GM19395 (cell line): ENCODE measurements at regions not wholly inside any gene's neighbourhood (a gene's known extent, or its start where the extent isn't known, plus 50 kb on each side); places are given as distances from the start of the nearest gene placed in this dataset.

Experiments
- ATAC-seq: cut with Tn5 transposase; IDR thresholded peaks from one replicate; pipeline ENCODE4 v1.9.1; 2021; ENCODE audit warnings: mild to moderate bottlenecking, moderate library complexity; ENCODE audit not compliant: unreplicated experiment

DNA sequence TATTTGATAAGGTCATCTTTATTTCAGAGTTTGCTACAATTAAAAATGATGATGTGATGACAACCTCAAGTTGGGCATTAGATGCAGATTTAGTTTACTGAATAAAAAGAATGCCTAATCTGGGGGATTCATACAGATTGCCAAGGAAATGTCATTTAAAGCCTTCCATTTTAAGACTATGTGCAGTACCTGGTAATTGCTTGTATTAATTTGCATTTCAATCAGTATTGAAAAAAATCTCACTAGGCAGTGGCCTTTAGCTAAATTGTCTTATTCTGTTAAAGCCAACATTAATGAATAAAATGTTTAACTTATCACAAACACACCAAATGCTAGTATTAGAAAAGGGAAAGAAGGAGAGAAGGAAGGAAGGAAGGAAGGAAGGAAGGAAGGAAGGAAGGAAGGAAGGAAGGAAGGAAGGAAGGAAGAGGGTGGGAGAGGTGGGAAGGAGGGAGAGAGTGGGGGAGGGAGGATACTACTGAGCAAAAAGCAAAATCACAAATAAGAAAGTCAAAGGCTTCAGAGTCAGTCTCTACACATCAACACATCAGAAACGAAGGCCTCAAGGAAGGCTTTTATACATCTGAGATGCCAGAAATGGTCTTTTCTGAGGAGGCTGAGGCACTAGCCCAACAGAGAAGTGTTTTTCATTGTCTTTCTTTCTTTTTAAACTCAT, 271.1 kb upstream of the CLEC14A start:
- no peak for ATAC-seq

DNA sequence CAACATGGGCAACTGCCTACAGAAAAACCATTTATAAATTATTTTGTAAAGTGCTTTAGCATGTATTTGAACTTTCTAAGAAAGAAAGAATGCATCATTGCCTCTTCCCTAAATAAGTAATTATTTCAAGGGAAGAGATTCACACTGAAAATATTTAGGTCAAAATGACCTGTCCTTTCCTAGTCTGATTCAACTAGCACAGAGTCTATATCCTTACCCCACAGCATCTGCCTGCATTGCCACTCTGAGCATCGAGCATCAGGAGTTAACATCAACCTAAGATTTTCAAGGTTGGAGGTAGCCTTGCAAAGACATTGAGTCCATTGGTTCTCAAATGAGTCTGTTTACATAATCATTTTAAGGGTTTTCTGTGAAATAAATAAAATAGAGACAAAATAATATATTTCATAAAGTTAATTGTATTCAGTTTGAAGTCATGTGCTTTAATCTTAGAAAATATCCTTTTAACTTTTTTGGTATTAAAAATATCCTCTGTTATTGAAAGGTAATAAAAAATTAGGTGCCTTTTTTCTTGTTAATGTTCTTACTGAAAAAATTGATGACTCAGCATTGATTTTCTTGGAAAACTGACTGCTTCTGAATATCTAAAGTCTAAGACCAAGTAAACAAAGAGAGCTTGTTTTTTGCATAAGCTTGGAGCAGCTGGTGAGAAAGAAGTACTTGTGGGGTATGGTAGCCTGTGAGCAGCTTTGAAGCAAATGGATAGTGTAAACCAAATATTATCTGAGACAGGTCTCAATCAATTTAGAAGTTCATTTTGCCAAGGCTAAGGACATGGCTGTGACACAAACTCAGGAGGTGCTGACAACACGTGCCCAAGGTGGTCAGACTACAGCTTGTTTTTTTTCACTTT, 269.0 kb upstream of the CLEC14A start:
- no peak for ATAC-seq

DNA sequence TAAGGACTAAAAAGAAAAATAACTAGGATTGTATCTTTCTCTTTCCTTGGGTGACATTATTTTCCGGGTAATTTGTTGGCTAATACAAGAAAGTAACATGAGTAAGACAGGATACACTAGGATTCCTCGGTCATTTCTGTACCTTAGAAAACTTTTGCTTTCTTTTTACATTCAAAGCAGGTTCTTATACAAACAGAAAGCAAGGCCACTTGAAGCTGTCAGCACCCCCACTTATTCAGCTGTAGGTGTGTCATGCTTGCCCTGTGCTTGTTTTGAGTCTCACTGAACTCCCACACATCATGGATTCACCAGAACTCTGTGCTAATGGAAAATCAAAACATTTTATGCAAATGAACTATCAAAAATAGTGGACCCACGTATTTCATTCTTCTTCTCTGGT, 266.8 kb upstream of the CLEC14A start:
- ATAC-seq: no peak

DNA sequence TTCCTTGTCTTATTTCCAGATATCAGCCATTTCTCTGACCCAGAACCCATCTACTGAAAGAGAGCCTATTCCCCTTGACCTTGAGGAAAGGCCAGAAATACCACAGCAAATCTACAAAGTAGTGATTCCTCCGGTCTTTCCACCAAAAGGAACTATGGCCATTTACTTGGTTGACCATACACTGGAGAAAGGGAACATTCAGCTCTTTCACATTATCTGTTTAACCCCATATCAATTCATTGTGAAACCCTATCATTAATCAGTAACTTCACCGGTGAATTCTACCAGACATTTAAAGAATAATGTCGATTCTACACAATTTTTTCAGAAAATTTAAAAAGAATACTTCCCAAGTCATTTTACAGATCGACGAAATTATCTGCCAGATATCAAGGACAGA, 265.7 kb upstream of the CLEC14A start:
- no peak for ATAC-seq

DNA sequence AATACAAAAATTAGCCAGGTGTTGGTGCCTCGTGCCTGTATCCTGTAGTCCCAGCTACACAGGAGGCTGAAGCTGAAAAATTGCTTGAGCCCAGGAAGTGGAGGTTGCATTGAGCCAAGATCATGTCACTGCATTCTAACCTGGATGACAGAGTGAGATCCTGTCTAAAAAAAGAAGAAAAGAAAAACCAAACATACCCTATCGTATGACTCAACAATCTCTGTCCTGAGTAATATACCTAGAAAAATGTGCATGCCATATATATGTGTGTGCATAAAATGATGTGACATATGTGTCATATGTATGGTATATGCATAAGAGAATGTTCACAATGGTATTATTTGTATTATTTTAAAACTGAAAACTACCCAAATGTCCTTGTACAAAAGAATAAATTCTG, 261.5 kb upstream of the CLEC14A start:
- ATAC-seq: no peak

DNA sequence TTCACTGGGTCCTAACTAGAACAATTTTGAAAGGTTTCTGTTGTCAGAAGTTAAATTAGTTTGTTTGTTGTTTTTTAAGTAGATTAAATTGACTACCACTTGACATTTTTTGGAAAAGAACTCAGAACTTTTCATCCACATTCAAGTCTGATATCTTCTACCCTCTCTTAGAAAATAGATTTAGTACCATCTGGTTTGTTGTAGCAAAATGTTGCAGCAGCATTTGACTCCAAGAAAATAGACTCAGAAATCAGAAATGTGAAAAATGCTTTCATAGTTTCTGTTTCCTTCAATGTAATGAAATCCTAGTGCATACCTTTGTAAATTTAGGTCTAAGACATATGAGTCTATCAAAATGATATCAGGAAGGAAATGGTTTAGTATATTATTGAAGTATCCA, 256.3 kb upstream of the CLEC14A start:
- ATAC-seq: no peak

DNA sequence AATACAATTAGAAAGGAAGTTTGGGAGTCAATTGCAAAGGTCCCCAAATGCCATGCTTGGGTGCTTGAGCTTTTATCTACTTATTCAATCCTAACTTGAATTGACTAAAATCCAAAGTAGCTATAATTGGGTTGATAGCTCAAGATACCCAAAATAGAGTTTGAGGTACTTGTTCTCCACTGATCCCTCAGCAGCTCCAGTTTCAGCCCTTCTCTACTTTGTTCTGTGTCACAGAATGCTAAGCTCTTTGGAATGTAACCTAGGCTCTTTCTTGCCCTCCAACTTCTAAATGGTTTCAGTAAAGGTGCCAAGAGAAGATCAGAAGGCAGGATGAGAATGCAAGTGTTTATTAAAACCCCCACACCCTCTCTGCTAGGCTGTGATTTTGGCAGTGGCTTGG, 251.4 kb upstream of the CLEC14A start:
- no peak for ATAC-seq

DNA sequence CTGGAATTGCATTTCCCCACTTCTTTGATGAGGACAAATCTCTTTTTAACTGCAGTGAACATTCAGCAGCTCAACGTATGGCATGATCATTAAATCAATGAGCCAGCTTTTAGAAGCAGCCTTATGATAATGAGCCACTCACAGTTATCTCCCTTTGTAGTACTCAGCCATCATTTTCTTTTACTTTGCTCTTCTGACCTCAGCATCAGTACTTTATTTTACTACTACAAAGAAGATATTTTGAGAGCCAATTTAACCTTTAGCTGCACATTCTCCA, 250.0 kb upstream of the CLEC14A start:
- ATAC-seq: no peak

DNA sequence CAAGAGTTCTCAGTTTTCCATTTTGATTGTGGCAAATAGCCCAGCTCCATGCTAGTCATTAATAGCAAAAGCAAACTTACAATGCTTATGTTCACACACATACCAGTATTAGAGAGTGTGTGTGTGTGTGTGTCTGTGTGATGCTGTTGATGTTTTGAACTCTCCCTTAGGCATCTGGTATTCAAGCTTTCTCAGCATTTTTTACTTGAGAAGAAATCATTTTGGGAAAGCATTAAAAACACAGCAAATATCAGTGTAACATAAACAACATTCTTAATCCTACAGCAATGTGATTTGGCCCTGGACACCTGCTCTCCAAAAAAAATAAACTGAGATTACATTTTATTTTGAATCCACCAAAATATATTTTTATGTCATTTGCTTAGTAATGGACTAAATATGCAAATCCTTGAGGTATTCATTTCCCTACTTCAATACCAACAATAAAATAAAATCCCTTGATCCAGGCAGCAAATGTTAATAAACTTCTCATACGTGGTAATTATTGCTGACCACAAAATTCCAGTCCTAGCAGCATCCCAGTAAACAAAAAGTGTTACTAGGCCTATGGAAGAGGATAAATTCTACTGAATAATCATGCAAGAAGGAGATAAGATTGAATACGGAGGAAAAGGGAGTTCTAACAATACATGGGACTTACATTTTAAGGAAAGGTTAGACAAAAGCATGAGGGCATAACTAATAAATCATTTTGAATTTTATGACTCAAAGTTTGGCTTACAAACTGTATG, 249.5 kb upstream of the CLEC14A start:
- no peak for ATAC-seq

DNA sequence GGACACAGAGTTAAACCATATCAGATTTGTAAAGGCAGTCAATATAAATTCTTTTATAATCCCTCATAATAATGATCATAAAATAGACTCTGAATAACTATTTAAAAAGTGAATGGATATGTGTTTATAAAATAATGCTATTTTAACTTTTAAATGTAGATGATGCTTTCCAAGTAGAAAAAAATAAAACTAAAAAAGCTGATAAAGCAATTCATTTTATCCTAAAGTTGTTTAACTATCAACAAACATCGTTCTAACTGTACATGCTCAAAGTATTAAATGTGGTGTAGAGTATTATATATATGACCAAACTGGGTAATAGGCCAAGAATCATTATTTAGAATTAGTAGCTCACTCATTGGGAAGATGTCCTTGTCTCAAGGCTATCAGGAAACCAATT, 248.3 kb upstream of the CLEC14A start:
- no peak for ATAC-seq

DNA sequence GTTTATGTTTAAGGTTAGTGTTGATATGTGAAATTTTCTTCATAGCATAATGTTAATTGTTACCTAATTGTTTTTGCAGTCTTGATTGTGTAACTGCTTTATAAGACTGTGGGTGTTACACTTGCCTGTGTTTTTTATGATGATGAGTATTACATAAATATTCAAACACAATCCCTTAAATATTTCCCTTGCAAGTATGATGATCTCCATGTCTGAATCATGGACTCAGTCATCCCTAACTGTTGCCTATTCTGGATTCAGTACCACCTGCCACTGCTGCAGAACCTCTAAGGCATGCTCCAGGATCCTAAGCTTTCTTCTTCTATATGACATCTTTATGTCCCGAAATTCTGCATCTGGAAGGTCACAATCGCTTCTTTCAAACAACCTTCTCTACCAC, 246.3 kb upstream of the CLEC14A start:
- ATAC-seq: no peak

DNA sequence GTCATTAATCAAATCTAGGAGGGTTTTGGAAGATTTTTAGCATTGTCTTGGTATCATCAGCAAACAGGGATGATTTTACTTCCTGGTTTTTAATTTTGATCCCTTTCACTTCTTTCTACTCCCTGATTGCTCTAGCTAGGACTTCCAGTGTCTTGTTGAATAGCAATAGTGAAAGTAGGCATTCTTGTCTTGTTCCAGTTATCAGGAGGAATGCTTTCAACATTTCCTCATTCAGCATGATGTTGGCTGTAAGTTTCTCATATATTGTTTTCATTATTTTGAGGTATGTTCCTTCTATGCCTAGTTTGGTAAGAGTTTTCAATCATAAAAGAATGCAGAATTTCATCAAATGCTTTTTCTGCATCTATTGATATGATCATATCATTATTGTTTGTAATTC, 244.2 kb upstream of the CLEC14A start:
- ATAC-seq: no peak

DNA sequence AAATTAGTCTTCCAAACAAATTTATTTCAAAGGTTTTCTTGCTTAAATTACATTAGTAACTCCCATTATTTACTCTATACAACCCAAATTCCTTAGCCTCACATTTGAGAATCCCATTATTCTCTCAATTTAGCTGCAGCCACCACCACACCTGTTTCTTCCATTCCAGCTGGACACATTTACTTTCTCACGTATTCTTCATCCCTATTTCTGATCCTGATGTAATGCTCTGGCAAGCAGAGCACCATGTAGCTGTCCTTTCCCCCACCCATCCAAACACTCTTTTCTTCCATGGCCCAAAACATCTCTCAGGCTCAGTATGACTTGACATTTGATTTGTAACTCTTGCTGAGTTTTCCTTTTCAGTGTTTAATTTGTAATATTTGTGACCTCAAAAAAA, 240.2 kb upstream of the CLEC14A start:
- no peak for ATAC-seq

DNA sequence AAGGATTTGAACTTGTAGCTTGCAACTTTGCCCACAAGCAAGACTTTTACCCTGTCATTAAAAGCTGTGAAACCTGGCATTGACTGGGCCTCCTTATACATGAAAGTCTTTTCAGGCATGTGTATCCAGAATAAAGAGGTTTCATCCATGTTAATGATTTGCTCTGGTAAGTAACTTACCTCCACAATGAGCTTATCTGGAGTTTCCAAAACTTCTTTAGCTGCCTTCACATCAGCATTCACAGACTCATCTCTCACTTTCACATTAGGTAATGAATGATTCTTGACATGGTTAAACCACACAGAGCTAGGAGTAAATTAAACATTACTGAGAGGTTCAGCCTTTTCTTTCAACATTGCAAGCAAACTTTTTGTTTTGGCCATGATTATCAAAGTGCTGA, 234.4 kb upstream of the CLEC14A start:
- ATAC-seq: peak; percentile 88

DNA sequence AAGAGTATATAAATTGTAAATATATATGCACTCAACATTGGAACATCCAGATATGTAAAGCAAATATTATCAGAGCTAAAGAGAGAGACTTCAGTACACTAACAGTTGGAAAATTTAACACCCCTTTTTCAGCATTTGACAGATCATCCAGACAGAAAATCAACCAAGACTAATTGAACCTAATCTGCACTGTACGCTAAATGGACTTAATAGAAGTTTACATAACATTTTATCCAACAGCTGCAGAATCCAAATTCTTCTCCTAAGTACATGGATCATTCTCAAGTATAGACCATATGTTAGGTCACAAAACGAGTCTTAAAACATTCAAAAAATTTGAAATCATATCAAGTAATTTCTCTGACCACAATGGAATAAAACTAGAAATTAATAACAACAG, 229.1 kb upstream of the CLEC14A start:
- ATAC-seq: no peak

DNA sequence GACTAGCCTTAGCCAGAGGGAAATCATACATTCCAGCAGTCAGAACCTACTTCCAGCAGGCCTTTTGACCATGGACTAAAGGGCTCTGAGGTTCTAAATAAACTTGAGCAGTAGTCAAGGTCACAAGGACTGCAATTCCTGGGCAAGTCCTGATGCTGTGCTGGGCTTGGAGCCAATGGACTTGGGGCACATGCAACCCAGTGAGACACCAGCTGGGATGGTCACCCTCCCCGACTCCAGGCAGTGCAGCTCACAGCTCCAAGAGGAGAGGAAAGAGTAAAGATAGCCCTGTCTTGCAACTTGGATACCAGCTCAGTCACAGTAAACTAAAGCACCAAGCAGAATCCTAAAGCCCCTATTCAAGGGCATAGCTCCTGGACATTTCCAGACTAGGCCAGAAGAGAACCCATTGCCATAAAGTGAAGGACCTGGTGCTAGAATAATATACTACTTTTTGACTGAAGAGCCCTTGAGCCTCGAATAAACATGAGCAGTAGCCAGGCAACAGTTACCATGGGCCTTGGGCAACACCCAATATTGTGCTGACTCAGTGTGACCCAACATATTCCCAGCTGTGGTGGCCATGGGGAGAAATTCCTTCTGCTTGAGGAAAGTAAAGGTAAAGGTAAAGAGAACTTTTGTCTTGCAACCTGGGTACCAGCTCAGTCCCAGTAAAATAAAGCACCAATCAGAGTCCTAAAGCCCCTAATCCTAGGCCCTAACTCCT, 226.2 kb upstream of the CLEC14A start:
- ATAC-seq: no peak

DNA sequence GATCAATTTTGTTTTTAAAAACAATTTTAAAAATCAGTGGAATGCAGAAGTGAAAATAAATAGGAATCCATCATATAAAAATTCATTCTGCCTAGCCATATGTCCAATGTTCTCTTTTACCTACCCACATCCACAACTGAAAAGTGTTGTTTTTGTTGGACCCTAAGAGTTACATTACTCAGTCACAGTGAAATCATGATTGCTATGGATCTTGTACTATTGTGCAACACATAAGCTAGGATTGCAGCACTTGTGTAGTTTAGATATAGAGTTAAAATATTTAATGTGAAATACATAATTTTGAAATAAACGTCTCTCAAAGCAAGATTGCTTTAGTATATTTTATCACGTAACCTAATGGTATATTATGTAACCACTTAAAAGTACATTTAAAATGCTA, 213.3 kb upstream of the CLEC14A start:
- no peak for ATAC-seq

DNA sequence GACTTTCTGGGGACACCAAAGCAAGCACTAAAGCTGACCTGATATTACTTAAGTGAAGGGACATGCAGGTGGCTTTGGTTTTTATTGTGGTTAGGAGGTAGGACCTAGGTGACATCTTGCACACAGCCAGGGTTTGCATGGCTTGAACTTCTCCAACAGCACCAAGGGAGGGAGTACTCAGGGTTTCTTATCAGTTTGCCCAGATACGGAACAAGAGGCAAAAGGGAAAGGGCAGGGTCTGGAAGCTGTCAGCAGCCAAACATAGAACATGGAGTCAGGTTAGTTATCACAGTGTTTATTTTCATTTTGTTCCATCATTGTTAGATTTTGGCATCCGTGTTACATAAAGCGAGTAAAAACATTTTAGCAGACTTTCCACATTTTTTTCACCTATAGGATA, 186.3 kb upstream of the CLEC14A start:
- ATAC-seq: no peak

DNA sequence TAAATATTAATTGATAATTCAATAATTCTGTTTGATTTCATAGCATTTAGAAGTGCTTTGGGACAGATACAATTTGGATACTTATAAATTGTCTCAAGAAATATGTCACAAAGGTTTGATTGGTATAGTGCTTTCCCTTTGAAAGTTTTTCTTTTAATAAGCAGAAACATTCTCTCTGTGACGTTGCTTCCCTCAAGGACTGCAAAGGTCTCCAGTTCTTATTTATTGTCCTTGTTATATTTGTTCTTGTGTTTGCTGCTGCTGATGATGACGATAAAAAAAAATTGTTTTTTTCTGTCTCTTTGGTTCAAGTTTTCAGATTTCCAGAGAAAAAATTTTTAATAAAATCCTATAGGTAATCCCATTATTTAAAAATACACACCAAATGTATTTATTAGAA, 176.3 kb upstream of the CLEC14A start:
- no peak for ATAC-seq

DNA sequence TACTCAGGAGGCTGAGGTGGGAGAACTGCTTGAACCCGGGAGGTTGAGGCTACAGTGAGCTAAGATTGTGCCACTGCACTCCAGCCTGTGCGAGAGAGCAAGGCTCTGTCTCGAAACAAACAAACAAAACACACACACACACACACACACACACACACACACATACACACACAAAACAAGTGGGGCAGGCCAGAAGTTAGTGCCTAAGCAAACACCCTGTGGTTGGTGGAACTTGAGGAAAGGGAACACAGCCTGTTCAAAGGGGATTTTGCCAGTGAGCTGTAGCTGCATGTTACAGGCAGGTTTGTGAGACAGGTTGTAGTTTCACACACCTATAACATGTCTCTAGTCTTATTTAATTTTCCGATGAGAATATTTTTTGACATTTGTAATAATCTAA, 175.3 kb upstream of the CLEC14A start:
- ATAC-seq: no peak

DNA sequence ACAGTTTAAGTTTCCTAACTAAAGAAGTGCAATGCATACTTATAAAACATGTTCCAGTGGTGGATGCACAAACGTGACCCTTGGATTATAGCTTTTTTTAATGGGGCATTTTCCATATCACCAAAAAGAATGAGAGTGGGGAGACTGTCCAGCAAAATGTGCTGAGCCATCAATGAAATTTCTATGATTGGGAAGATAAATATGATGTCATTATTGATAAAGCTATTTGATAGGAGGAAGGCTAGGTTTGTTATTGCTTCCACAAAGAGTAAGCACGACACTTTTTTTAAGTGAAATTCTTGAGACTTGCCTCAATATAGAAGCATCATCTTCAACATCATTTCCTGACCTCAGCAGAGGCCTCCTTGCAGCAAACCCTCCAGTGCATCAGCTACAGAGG, 174.6 kb upstream of the CLEC14A start:
- ATAC-seq: no peak
